ENCODE measurements at regions not wholly inside any gene's neighbourhood (a gene's known extent, or its start where the extent isn't known, plus 50 kb on each side); places are given as distances from the start of the nearest gene placed in this dataset.

DNA sequence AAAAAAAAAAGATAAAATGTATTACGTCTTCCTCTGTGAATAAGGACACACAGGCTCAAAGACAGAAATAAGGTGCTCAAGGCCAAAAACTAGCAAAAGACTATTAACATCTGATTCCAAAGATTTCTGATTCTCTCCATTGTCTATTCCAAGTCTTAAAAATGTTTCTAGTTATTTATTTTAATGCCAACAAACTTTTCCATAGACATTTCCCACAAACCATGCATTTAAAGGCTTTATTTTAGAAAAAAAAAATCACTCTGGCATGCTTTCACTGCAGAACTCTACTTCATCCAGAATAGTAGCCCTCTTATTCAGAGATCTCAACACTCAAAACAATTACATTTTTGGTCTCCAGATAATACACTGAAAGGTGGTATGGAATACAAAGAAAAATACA is 545.0 kb upstream of the TENM3 start:
- TF ChIP-seq CTCF (IDR thresholded peaks at IDR 0.05; ENCODE audit: insufficient read depth, low read depth, low read length): no peak
- DNase-seq (ENCODE audit: low read depth): no peak
- H3K4me3 ChIP-seq (ENCODE audit: low read depth, low read length): no peak overlapping the region

DNA sequence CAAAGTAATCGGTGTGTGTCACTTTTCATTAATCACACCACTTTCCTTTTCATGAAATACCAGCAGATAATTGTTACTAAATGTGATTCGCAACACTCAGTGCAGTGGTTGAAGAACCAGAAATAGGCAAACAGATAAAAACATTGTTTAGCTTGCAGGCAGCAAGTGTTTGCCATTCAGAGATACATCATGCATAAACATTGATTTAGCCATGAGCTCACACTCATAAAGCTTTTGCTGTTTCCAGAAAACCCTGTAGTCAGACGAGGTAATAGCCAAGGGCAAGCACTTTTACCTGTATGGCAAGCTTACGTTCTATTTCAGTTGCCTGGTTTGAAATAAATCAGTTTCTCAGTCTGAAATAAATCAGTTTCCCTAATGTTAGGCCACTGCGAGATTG is 542.0 kb upstream of the TENM3 start:
- no peak for TF ChIP-seq CTCF (IDR thresholded peaks at IDR 0.05; ENCODE audit: insufficient read depth, low read depth, low read length)
- no peak for DNase-seq (ENCODE audit: low read depth)

GRCh38 chr4:181701894-181702293 is 541.3 kb upstream of the TENM3 start:
- no peak for TF ChIP-seq CTCF (IDR thresholded peaks at IDR 0.05; ENCODE audit: insufficient read depth, low read depth, low read length)
- no peak overlapping the region for H3K4me3 ChIP-seq (ENCODE audit: low read depth, low read length)
- DNase-seq (ENCODE audit: low read depth): no peak

More for the DNA sequence above, 542.0 kb upstream of the TENM3 start:
- H3K4me3 ChIP-seq (ENCODE audit: low read depth, low read length): no peak overlapping the region

GRCh38 chr4:181702864-181703495 is 540.2 kb upstream of the TENM3 start:
- TF ChIP-seq CTCF (IDR thresholded peaks at IDR 0.05; ENCODE audit: insufficient read depth, low read depth, low read length): no peak
- no peak for DNase-seq (ENCODE audit: low read depth)
- H3K4me3 ChIP-seq (ENCODE audit: low read depth, low read length): no peak overlapping the region

- TF ChIP-seq CTCF (IDR thresholded peaks at IDR 0.05; ENCODE audit: insufficient read depth, low read depth, low read length): no peak
- H3K4me3 ChIP-seq (ENCODE audit: low read depth, low read length): no peak overlapping the region
- DNase-seq (ENCODE audit: low read depth): no peak
Measured at GRCh38 chr4:181710143-181710542, 533.1 kb upstream of the TENM3 start.

DNA sequence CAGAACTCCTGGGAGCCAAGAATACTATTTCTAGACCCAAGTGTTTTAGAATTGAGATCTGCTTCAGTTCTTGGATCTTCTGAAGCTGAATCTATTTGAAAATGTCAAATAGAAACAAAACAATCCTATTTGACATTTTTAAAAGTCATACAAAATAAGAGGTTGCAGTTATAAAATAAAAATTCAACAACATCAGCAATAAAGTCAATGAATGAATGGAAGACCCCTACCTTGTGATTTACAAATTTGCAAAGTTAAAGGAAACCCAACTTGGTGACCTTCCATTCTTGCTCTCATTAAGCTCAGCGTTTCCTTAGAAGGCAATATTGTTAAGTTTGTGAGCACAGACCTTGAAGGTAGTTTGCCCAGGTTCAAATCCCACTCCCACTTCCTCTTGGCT is 531.8 kb upstream of the TENM3 start:
- DNase-seq (ENCODE audit: low read depth): no peak
- TF ChIP-seq CTCF (IDR thresholded peaks at IDR 0.05; ENCODE audit: insufficient read depth, low read depth, low read length): no peak

More for the DNA sequence above, 531.8 kb upstream of the TENM3 start:
- H3K4me3 ChIP-seq (ENCODE audit: low read depth, low read length): no peak overlapping the region
